ENCODE measurements at regions not wholly inside any gene's neighbourhood (a gene's known extent, or its start where the extent isn't known, plus 50 kb on each side); places are given as distances from the start of the nearest gene placed in this dataset.

DNA sequence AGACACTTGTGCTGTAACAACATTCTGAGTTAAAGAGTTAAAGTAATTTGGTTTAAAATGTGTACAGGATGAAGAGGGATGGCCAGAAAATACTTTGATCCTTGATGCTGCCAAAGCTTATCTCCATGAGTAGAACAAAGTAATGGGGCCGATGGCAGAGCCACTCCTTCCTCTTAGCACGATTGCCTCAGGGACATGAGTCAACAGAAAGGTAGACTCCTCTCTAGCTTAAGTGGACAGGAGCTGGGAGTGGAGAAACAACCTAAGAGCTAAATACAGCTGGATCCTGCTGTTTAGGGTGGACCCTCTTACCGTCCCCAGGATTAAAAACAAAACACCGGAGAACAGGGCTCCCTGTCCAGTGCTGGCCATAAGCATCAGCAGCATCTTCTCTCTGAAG is 267.3 kb downstream of the IRX1 start:
- ChIA-PET POLR2A (no interaction called here), CTCF (no interaction called here)
- Mint-ChIP-seq H3K4me3 (ENCODE audit: unreplicated experiment) (no peak overlapping the region), H3K4me1 (ENCODE audit: low read depth, unreplicated experiment) (no peaks in the 10 kb centered on the region), H3K36me3 (ENCODE audit: insufficient read depth, unreplicated experiment) (no peaks in the 10 kb centered on the region), H3K27me3 (ENCODE audit: insufficient read depth, unreplicated experiment) (no peaks in the 10 kb centered on the region), H3K27ac (ENCODE audit: unreplicated experiment) (no peak overlapping the region), H3K9me3 (ENCODE audit: unreplicated experiment) (peaks cover 8% of the 10 kb centered on the region)
- no TSS peak for BruUV-seq (replicated peaks)
- Histone ChIP-seq H3K4me3 (ENCODE audit: low read depth, low read length) (no peak overlapping the region), H3K36me3 (ENCODE audit: control insufficient read depth, insufficient read depth, low read length) (no peaks in the 10 kb centered on the region), H3K27me3 (replicated peaks; ENCODE audit: control insufficient read depth, insufficient read depth, low read length) (no peaks in the 10 kb centered on the region), H3K9me3 (no peaks in the 10 kb centered on the region), H3K4me1 (no peaks in the 10 kb centered on the region)
- intact Hi-C loops (cut with micrococcal nuclease; ENCODE audit: unreplicated experiment), result no loop called here
- DNase-seq, result no peak
- TF ChIP-seq, protein P1, sequence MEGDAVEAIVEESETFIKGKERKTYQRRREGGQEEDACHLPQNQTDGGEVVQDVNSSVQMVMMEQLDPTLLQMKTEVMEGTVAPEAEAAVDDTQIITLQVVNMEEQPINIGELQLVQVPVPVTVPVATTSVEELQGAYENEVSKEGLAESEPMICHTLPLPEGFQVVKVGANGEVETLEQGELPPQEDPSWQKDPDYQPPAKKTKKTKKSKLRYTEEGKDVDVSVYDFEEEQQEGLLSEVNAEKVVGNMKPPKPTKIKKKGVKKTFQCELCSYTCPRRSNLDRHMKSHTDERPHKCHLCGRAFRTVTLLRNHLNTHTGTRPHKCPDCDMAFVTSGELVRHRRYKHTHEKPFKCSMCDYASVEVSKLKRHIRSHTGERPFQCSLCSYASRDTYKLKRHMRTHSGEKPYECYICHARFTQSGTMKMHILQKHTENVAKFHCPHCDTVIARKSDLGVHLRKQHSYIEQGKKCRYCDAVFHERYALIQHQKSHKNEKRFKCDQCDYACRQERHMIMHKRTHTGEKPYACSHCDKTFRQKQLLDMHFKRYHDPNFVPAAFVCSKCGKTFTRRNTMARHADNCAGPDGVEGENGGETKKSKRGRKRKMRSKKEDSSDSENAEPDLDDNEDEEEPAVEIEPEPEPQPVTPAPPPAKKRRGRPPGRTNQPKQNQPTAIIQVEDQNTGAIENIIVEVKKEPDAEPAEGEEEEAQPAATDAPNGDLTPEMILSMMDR (IDR thresholded peaks at IDR 0.05; ENCODE audit: insufficient read depth in 1 of 2, low read depth in 1 of 2, low read length in 1 of 2, severe bottlenecking in 1 of 2, unreplicated experiment in 1 of 2), result no peak

DNA sequence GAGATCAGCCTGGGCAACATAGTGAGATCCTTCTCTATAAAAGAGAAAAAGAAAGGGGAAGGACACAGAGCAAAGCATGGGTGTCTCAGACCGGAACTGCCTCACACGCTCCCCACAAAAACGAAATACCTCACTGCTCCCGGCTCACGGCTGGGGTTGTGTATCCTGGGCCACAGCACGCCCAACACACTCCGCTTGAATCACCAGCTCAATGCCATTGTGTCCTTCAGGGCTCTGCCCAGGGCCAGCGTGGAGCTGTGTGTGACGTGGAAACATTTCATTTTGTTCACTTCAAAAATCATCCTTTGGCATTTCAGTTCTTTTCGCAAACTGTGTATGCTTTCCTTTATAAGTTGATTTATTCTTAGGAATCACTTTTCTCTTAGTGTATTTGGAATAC is 279.5 kb downstream of the IRX1 start:
- Mint-ChIP-seq H3K27ac (ENCODE audit: unreplicated experiment) (no peak overlapping the region), H3K4me3 (ENCODE audit: unreplicated experiment) (no peak overlapping the region), H3K27me3 (ENCODE audit: insufficient read depth, unreplicated experiment) (peaks cover 12% of the 10 kb centered on the region), H3K9me3 (ENCODE audit: unreplicated experiment) (peaks cover 10% of the 10 kb centered on the region), H3K4me1 (ENCODE audit: low read depth, unreplicated experiment) (no peaks in the 10 kb centered on the region), H3K36me3 (ENCODE audit: insufficient read depth, unreplicated experiment) (no peaks in the 10 kb centered on the region)
- TF ChIP-seq, protein P1 (IDR thresholded peaks at IDR 0.05; ENCODE audit: insufficient read depth in 1 of 2, low read depth in 1 of 2, low read length in 1 of 2, severe bottlenecking in 1 of 2, unreplicated experiment in 1 of 2), result no peak
- H3K4me3 ChIP-seq (ENCODE audit: low read depth, low read length), result no peak overlapping the region
- H3K36me3 ChIP-seq (ENCODE audit: control insufficient read depth, insufficient read depth, low read length), result no peaks in the 10 kb centered on the region
- no peaks in the 10 kb centered on the region for H3K27me3 ChIP-seq (replicated peaks; ENCODE audit: control insufficient read depth, insufficient read depth, low read length)
- no peaks in the 10 kb centered on the region for H3K9me3 ChIP-seq
- no peak for DNase-seq
- CTCF ChIA-PET, result no interaction called here
- H3K4me1 ChIP-seq, result no peaks in the 10 kb centered on the region
- BruUV-seq (replicated peaks), result no TSS peak
- intact Hi-C loops (cut with micrococcal nuclease; ENCODE audit: unreplicated experiment), result no loop called here
- POLR2A ChIA-PET, result no interaction called here

DNA sequence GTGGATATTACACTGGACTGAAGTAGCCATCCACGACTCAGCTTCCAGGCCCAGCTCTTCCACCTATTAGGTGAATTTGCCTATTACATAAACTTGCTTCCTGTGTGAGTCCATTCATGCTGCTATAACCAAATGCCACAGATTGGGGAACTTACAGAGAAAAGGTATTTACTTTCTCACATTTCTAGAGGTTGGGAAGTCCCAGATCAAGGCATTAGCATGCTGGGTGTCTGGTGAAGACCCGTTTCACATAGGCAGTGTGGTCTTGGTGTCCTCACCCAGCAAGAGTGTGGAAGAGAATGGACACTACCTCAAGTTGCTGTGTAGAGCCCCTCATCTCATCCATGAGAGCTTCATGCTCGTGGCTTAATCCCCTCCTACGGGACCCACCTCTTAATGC is 282.6 kb downstream of the IRX1 start:
- Histone ChIP-seq H3K27me3 (replicated peaks; ENCODE audit: control insufficient read depth, insufficient read depth, low read length) (no peaks in the 10 kb centered on the region), H3K4me3 (ENCODE audit: low read depth, low read length) (no peak overlapping the region), H3K36me3 (ENCODE audit: control insufficient read depth, insufficient read depth, low read length) (no peaks in the 10 kb centered on the region), H3K4me1 (no peaks in the 10 kb centered on the region), H3K9me3 (no peaks in the 10 kb centered on the region)
- DNase-seq, result no peak
- intact Hi-C loops (cut with micrococcal nuclease; ENCODE audit: unreplicated experiment), result no loop called here
- no peaks in the 10 kb centered on the region for H3K36me3 Mint-ChIP-seq (ENCODE audit: insufficient read depth, unreplicated experiment)
- ChIA-PET POLR2A (no interaction called here), CTCF (no interaction called here)
- TF ChIP-seq, protein P1 (IDR thresholded peaks at IDR 0.05; ENCODE audit: insufficient read depth in 1 of 2, low read depth in 1 of 2, low read length in 1 of 2, severe bottlenecking in 1 of 2, unreplicated experiment in 1 of 2), result no peak
- peaks cover 26% of the 10 kb centered on the region for H3K27me3 Mint-ChIP-seq (ENCODE audit: insufficient read depth, unreplicated experiment)
- H3K9me3 Mint-ChIP-seq (ENCODE audit: unreplicated experiment), result peaks cover 6% of the 10 kb centered on the region
- no TSS peak for BruUV-seq (replicated peaks)
- H3K4me1 Mint-ChIP-seq (ENCODE audit: low read depth, unreplicated experiment), result no peaks in the 10 kb centered on the region
- H3K27ac Mint-ChIP-seq (ENCODE audit: unreplicated experiment), result no peak overlapping the region
- no peak overlapping the region for H3K4me3 Mint-ChIP-seq (ENCODE audit: unreplicated experiment)

Data from Caco-2 (cell line).